Cerebellar cortex (tissue), 1 donor: ENCODE measurements at regions not wholly inside any gene's neighbourhood (a gene's known extent, or its start where the extent isn't known, plus 50 kb on each side); places are given as distances from the start of the nearest gene placed in this dataset.

Experiments used
- DNase-seq: peaks from one replicate; pipeline ENCODE4 v3.0.0-alpha.2; 2015; ENCODE audit warnings: low spot score

DNA sequence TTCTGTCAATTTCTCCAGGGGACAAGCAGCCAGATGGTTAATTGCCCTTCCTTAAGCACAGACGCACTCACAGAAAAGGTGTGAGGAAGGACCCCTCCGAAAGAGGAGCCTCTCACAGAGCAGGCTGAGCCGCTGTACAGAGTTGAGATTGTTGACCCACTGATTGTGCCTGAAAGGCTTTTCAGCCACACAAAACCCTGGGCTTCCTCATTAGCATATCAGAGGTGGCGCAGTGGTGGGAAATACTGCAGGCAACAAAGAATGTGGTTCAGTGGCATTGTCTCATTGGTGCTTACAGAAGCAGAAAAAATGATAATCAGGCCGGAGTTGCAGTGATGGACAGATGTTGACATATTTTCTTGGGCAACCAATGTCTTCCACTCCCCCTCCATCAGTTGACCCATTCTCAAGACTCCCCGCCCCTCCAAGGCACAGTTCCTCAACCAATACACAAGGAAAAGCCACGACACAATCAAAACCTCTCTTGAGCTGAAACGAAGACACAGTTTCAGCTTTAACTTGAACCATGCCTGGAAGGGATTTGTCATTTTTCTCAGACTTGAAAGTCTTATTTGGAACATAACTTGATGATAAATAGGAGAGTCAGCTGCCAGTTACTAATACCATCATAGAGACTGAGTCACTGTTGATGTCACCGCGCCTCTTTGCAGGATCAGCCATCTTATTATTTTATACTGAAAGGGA is 53.1 kb downstream of the ATXN3L start:
- no peak for DNase-seq

DNA sequence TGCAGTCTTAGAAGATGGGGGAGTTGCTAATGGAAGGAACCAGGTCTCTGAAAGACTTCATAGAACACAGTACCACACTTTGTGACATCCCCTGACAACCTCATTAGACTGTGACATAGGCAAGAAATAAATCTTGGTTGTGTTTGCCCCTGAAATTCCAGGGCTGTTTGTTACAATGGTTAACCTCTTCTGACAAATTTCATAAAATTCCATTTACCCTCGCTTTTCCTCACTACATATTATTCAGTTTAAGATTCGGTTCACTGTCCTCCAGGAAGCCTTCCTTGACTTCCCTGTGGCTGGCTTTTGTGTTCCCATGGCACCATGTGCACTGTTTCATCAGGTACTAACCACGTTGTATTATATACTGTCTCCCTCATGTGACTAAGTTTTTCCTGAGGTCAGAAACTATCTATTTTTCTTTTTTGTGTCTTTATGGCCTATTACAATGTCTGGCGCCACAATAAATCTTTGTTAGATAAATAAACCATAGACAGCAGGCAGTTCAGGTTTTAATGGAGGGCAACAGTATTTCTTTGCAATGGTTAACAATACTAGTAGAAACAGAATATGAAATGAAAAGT is 54.2 kb downstream of the ATXN3L start:
- DNase-seq: no peak

DNA sequence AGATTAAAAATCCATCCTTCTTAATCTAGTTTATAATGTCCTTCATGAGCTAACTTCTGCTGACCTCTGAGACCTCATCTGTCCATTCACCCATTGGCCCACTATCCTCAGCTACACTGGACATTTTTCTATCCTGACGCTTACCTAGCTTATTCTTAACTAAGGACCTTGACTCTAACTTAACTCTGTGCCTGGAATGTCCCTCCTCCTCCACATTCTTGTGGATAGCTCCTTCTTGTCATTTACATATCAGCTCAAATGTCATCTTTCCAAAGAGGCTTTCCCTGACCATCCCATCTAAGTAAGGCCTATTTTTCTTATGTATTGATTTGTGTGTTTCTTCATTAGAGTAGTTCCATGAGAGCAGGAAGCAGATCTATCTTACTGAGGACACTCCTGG is 54.7 kb downstream of the ATXN3L start:
- no peak for DNase-seq

DNA sequence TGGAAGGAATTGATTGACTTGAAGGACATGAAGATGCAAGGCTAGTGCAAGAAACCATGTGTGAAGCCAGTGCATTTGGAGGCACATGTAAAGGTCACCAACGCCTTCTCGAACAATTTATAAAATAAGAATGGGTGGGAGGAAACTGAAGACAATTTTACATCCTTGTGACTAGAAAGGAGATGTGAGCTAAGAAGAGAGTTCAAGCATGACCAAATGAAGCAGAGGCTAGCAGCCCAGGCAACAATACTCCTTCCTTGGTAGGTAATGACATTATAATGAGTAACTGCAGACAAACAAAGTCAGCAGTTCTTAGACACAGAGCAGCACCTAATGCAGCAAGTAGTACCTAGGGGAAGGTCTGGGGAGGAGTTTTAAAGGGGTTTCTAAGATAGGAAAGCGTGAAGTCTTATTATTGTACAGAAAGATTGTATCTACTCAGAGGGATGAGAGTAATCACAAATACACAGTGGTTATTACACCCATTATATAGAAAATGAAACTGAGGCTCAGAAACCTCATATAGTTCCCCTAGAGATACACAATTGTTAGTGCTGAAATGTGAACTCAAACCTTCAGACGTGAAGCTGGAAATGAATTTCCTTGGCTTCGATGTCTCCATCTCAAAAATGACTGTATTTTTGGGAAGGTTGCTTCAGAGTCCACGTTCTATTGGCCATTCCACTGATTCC is 56.1 kb downstream of the ATXN3L start:
- DNase-seq: no peak

DNA sequence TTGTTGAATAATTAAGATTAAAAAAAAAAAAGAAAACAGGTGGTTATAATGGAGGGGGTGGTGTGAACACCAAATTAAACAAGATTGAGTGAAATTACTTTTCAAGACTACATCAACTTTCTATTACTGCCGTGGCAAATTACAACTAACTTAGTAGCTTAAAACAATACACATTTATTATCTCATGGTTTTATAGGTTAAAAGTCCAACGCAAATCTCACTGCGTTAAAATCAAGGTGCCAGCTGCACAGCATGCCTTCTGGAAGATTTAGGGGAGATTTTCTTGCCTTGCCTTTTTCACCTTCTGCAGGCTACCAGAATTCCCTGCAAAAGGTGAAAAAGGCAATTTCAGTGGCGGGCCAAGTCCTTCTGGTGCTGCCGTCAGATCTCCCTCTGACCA is 58.5 kb downstream of the ATXN3L start:
- no peak for DNase-seq

DNA sequence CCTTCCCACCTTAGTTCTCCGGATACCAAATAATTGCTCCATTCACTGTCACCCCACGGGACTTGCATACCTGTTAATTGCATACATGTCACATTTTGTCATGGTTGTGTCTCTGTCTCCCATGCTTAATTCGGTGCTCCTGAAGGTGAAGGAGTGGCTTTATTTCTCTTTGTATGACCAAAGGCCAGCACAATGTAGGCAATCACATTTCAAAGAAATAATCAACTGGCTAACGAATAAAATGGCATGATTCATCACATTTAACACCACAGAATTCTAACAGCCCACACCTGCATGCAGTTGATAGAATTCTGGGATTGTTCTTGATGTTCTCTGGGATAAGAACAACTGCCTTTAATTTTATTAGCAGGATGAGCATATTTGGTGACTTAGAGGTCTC is 59.3 kb downstream of the ATXN3L start:
- no peak for DNase-seq

DNA sequence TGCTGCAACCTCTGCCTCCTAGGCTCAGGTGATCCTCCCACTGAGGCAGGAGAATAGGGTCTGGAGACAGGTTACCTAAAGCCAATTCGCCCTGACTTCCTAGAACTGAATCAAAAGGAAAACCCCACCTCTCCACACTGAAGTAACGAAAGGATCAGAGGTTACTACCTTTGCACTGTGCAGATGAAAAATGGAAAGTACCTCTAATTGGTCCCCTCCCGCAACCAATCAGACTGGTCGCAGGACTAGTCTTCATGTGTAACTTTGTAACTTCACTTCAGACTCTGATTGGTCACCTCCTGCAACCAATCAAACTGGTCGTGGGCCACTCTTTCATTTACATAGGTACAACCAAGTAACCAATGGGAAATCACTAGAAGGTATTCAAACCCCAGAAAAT is 61.1 kb downstream of the ATXN3L start:
- DNase-seq: no peak

DNA sequence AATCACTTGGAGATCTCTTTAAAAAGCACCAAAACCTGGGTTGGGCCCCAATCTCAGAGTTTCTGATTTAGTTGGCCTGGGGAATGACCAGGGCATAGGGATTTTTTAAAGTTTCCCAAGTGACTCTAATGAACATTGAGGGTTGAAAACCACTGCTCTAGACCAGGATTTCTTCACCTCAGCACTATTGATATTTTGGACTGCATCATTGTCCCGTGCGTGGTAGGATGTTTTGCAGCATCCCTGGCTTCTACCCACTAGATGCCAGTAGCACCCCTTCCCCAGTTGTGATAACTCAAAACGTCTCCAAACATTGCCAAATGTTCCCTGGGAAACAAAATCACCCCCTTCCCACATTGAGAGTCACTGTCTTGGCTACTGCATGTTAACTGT is 61.8 kb downstream of the ATXN3L start:
- DNase-seq: no peak

DNA sequence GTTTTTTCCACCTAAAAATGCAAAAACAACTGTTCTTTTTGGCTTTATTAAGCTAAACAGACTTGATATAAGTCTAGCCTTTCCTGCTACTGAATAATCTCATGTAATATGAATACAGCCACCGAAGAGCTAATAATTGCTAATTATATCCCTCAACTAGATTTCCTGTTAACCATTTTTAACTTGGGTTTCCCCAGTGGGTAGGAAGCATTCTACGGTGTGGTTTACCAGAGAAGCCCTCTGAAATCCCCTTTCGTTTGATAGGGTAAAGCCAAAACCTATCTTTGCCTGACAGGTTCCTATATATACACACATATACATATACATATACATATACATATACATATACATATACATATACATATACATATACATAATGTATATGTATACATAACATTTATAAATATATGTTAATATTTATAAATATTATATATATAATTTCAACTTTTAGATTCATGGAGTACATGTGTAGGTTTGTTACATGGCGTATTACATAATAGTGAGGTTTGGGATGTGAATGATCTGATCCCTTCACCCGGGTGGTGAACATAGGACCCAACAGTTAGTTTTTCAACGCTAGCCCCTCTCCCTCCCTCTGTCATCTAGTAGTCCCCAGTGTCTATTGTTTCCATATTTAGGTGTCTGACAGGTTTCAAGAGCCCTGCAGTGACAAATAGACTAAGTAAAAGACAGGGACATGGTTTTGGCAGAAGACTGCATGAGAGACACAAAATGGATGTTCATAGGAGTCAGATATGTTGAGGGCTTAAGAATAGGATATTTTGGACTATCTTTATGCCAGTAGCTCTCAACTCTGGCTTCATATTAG is 62.4 kb downstream of the ATXN3L start:
- DNase-seq: no peak

DNA sequence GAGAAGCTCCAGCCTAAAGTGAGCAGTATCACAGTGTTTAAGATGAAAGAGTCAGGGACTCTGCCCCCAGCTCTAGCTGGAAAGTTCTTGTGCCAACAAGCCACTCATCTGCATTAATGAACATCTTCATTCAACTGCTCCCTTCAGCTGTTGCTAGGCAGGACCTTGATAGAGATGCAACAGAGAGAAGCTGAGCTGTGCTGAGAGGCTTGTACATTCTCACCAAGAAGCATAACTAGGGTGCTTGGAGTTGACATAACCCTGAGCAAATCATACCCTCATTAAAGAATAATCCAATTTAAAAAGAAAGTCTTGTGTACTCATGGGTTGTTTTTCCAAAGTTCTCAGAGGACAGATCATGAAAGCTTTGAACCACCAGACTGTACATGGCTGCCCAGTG is 63.2 kb downstream of the ATXN3L start:
- DNase-seq: no peak

DNA sequence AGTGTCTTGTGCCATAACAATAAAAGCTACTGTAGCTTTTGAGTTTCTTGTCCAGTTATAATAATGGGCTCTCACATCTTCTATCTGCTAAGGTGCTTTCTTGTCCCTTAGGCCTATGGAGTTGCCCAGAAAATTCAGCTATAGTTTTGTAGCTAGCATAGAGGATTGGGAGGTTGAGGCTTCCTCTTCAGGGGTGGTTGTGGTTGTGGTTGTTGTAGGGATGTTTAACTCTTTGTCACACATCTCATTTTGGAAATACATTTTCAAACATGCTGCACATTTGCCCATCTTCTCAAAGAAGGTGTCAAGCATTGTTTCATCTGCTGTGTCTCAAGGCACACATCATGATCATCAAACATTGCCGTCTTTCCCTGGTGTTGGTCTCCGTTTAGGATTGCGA is 65.0 kb downstream of the ATXN3L start:
- DNase-seq: no peak

DNA sequence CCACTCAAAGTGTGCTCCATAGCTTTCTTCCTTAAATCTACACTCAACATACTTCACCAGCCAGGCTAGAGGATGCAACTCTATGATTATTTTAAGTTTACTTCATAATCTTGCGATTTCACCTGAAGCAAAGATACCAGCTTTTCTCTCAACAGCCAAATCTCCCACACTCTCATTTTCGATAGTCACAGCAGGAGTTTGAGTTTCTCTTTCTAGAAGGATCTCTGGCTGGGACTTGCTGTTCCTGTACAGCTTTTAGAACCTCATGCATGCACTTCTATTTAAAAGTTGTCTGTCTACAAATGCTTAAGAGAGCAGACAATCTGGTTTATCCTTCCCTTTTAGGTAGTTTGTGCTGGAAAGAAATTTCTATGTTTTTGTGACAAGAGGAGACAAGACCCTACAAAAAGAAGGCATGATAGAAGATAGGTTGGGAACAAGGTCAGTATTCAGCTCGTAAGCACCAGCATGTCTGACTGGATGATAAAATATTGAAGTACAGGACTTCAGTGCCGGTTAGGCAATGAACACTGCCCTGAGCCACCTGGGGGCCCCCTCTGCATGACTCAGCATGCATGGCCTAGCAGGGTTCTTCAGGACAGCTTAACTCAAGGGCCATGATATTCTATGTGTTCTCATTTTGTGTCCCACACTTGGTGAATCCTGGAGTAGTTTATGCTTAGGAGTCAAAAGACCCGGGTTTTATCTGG is 65.6 kb downstream of the ATXN3L start:
- DNase-seq: no peak

DNA sequence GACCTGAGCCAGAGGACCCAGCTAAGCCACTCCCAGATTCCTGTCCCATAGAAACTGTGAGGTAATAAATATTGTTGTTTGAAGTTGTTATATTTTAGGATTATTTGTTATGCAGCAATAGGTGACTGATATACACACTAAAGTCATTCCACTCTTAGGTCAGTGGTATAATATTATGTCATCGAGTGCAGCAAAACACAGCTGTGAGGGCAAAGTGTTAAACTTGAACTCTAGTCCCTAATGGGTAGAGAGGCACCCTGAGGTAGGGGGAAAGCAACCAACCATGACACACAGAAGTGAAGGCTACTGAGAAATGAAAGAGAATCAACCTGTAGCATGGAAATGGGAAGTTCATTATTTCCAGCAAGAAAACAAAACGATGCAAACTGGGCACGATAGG is 66.6 kb downstream of the ATXN3L start:
- no peak for DNase-seq

DNA sequence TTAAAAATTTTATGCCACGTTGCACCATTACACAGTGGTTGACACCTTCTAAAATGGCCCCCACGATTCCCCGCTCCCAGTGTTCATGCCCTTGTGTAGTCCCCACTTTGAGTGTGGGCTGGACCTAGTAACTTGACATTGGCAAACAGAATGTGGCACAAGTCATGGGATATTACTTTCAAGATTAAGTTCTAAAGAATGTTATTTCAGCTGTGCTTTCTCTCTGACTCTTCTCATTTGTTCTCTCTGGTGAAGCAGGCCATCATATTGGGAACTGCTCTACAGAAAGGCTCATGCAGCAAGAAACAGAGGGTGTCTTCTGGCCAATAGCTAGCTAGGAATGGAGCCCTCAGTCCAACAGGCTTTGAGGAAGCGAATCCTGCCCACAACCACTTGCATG is 67.1 kb downstream of the ATXN3L start:
- no peak for DNase-seq

DNA sequence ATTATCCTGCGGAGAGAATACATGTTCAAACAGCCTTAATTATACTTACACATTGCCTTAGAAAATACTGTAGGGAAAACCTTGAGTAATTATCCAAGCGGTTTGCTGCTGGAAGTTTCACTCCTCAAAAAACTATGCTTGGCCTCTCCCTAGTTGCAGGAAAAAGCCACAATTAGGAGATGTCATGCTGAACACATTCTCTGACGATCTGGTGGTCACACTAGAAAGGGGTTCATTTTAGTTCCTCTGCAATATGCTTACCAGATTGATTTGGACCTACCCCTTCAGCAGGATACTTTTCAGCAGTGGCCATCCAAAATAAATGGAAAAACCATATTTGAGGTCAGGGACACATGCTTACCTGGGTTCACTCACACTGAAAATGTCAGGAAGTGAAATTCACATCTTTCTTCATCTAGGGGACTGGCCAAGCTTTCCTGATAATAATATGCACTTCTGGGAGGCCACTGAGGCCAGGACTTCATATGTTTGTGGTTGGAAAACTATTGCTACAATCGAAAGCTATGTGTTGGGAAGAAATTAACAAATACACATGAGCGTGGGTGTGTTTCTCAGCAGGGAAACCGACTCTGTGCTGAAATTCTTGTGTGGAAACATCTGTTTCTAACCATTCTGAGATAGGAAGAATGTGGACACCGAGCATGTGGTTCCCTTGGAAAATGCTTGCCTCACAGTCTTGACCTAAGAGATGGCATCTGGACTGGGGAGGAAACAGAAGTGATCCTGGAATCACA is 68.8 kb downstream of the ATXN3L start:
- no peak for DNase-seq

DNA sequence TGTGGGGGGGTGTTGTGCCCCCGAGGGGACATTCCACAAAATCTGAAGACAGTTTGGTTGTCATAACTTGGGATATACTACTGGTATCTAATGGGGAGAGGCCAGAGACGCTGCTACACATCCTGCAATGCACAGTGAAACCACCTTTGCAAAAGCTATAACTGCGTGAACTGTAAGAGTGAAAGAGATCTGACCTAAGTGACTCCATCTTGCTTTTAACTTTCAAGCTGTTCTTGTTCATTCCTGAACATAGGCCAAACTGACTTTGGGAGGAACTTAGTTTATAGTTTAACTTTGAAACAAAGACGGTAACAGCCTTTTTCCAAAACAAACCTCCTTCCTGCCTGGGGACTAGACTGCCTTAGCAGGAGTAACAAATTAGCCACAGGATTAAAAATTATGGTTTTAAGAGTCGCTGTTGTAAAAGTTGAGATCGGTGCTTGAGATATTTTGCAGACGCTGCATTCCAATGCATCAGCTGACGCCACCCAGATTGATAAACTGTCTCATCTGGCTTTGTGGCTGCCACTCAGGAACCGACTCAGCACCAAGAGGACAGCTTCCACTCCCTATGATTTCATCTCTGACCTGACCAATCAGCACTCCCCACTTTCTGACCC is 70.9 kb downstream of the ATXN3L start:
- no peak for DNase-seq

DNA sequence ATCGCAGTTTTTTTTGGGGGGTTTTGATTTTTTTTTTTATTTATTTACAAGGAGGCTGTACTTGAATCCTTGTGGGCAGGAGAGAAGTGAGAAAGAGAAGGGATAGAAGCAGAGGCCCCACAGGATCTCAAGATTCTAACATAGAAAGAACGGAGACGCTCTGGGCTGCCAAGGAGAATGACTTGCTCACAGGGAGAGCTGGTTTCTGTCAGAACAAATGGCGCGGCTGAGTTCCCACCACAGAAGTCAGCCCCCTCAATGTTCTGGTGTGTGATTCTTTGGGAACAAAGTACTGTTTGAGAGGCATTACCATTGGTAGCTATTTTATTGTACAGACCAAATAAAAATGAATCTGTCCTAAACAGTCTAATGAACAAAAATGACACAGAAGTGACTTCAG is 80.6 kb downstream of the ATXN3L start:
- DNase-seq: no peak

DNA sequence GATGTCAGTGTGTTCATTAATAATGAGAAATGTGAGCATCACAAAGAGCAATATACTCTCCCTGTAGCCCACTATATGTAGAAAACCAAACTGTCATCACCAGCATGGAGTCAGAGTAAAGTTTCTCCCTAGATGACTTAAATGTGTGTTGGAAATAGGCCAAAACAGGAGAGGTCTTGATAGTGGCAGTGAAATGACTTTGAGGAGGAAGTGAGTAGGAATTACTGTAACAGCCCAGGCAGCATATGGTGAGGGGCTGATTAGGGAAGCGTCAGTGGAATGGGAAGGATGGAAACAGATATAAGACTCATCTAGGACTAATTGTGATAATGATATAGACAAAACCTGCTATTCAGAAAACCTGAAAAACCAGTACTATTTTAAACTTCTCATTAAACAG is 83.9 kb downstream of the ATXN3L start:
- DNase-seq: no peak

DNA sequence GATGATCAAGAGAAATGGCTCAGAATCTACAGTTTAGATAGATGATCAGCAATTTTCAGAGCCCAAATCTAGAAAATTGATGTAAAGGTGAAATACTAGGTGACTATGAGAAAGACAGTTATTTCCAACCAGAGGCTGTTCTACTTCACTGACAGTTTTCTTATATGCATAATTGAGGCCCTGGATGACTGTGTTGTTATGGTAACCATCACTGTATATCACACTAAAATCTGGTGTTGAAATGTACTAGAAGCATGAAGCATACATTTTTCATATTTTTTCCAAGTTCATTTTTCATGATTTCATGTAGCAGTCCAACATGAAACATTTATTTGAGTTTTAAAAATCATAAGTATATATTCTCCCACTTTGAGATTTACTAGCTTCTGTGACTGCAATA is 87.4 kb downstream of the ATXN3L start:
- DNase-seq: no peak

DNA sequence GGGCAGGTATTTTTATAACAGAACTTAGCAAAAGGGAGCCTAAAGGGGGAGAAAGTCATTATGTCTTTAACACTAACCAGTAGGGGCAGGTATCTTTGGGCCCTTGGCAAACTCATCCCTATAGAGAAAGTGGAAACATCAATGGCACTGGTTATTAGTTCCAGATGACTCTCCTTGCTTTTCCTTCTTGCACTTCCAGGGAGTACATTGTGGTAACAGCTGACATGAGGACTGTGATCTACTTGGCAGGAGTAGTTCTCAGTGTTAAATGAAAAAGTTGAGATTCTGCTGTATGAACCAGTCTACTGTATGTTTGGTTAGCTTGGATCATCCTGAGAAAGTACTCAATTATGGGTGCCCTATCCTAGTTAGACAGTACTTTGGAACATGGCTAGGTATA is 93.6 kb downstream of the ATXN3L start:
- no peak for DNase-seq
